ENCODE measurements at regions not wholly inside any gene's neighbourhood (a gene's known extent, or its start where the extent isn't known, plus 50 kb on each side); places are given as distances from the start of the nearest gene placed in this dataset.
"Not testable (repeated sequence)": the region's sequence is repeated elsewhere in the genome, so short reads cannot be mapped to it uniquely, and the experiment has no call there.

DNA sequence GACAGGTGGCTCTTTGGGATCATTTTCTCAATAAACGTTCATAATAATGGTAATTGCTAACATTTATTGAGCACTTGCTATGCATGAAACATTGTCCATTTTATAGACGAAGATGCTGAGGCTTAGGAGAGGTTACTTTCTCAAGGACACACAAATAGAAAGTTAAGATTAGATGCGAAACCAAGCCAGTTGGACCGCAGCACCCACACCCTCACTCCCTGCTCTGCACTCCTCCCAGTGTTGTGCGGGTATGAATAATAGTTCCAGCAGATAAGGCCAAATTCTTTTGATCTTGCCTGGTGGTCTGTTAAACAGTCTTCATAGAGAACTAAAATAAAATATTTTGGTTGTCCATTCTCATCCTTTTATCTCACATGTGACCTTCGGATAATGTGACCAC is 85.0 kb upstream of the BEND4 start:
- no peaks in the 10 kb centered on the region for H3K9me3 ChIP-seq (replicated peaks; ENCODE audit: insufficient read depth, low read length)
- H3K79me2 ChIP-seq (ENCODE audit: low read length), result no peaks in the 10 kb centered on the region
- no peaks in the 10 kb centered on the region for H3F3A ChIP-seq (ENCODE audit: insufficient read depth, low read length)
- no peak overlapping the region for H3K4me2 ChIP-seq (ENCODE audit: low read depth, low read length)
- TF ChIP-seq CTCF (IDR thresholded peaks at IDR 0.05; ENCODE audit: low read length) (no peak), EZH2 (optimal IDR thresholded peaks at IDR 0.05; ENCODE audit: low read depth, low read length) (no peak)
- H2AFZ ChIP-seq (ENCODE audit: low read length), result no peak overlapping the region
- H3K4me1 ChIP-seq (ENCODE audit: low read length), result no peaks in the 10 kb centered on the region
- no peak overlapping the region for H3K27ac ChIP-seq (ENCODE audit: low read length)
- no peaks in the 10 kb centered on the region for H3K9me2 ChIP-seq (replicated peaks; ENCODE audit: insufficient read depth, low read length)
- no peak overlapping the region for H3K9ac ChIP-seq (ENCODE audit: low read length)
- no peaks in the 10 kb centered on the region for H3K36me3 ChIP-seq (replicated peaks; ENCODE audit: insufficient read depth, low read length)
- DNase-seq, result no peak
- H4K20me1 ChIP-seq (ENCODE audit: insufficient read depth, low read length), result no peaks in the 10 kb centered on the region
- H3K27me3 ChIP-seq (replicated peaks; ENCODE audit: insufficient read depth, low read length), result no peaks in the 10 kb centered on the region
- H3K4me3 ChIP-seq (ENCODE audit: low read length), result no peak overlapping the region

DNA sequence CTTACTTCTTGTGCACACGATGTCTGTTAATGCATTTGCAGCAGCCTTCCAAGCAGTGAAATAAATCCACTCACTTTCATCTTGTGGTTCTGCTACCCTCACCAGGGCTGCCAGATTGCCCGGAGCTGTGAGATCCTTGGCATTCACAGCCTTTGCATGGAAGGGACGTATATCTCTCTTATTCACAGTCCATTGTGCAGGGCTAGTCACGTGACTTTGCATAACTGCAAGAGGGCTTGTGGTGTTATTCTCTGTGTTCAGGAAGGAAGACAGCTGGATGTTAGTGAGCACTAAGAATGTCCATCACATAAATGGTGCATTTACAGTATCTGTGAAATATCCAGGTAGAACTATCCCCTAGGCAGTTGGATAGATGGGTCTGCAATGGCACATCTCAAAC is 96.5 kb upstream of the BEND4 start:
- DNase-seq, result no peak
- Histone ChIP-seq H3K79me2 (ENCODE audit: low read length) (no peaks in the 10 kb centered on the region), H4K20me1 (ENCODE audit: insufficient read depth, low read length) (no peaks in the 10 kb centered on the region), H3K4me2 (ENCODE audit: low read depth, low read length) (no peak overlapping the region), H3K4me3 (ENCODE audit: low read length) (no peak overlapping the region), H2AFZ (ENCODE audit: low read length) (no peak overlapping the region), H3K9me2 (replicated peaks; ENCODE audit: insufficient read depth, low read length) (no peaks in the 10 kb centered on the region), H3K27ac (ENCODE audit: low read length) (no peak overlapping the region), H3K4me1 (ENCODE audit: low read length) (no peaks in the 10 kb centered on the region), H3K27me3 (replicated peaks; ENCODE audit: insufficient read depth, low read length) (no peaks in the 10 kb centered on the region), H3K9me3 (replicated peaks; ENCODE audit: insufficient read depth, low read length) (no peaks in the 10 kb centered on the region), H3K9ac (ENCODE audit: low read length) (no peak overlapping the region), H3F3A (ENCODE audit: insufficient read depth, low read length) (no peaks in the 10 kb centered on the region), H3K36me3 (replicated peaks; ENCODE audit: insufficient read depth, low read length) (no peaks in the 10 kb centered on the region)
- TF ChIP-seq EZH2phosphoT487 (IDR thresholded peaks at IDR 0.05; ENCODE audit: low read length), result no peak
- no peak for TF ChIP-seq EZH2 (optimal IDR thresholded peaks at IDR 0.05; ENCODE audit: low read depth, low read length)
- TF ChIP-seq CTCF (IDR thresholded peaks at IDR 0.05; ENCODE audit: low read length), result no peak

- H3K4me3 ChIP-seq (ENCODE audit: low read length), result no peak overlapping the region
- H3K9me3 ChIP-seq (replicated peaks; ENCODE audit: insufficient read depth, low read length), result no peaks in the 10 kb centered on the region
- H3K9ac ChIP-seq (ENCODE audit: low read length), result no peak overlapping the region
- H3F3A ChIP-seq (ENCODE audit: insufficient read depth, low read length), result no peaks in the 10 kb centered on the region
- no peaks in the 10 kb centered on the region for H4K20me1 ChIP-seq (ENCODE audit: insufficient read depth, low read length)
- no peaks in the 10 kb centered on the region for H3K27me3 ChIP-seq (replicated peaks; ENCODE audit: insufficient read depth, low read length)
- H2AFZ ChIP-seq (ENCODE audit: low read length), result no peak overlapping the region
- H3K27ac ChIP-seq (ENCODE audit: low read length), result no peak overlapping the region
- no peak for DNase-seq
- no peak overlapping the region for H3K4me2 ChIP-seq (ENCODE audit: low read depth, low read length)
- H3K9me2 ChIP-seq (replicated peaks; ENCODE audit: insufficient read depth, low read length), result no peaks in the 10 kb centered on the region
- no peak for TF ChIP-seq EZH2phosphoT487 (IDR thresholded peaks at IDR 0.05; ENCODE audit: low read length)
- no peak for TF ChIP-seq EZH2 (optimal IDR thresholded peaks at IDR 0.05; ENCODE audit: low read depth, low read length)
- no peak for TF ChIP-seq CTCF (IDR thresholded peaks at IDR 0.05; ENCODE audit: low read length)
- H3K36me3 ChIP-seq (replicated peaks; ENCODE audit: insufficient read depth, low read length), result no peaks in the 10 kb centered on the region
- H3K79me2 ChIP-seq (ENCODE audit: low read length), result no peaks in the 10 kb centered on the region
- no peaks in the 10 kb centered on the region for H3K4me1 ChIP-seq (ENCODE audit: low read length)
These were observed 99.9 kb upstream of the BEND4 start for GRCh38 chr4:42252315-42252714.

DNA sequence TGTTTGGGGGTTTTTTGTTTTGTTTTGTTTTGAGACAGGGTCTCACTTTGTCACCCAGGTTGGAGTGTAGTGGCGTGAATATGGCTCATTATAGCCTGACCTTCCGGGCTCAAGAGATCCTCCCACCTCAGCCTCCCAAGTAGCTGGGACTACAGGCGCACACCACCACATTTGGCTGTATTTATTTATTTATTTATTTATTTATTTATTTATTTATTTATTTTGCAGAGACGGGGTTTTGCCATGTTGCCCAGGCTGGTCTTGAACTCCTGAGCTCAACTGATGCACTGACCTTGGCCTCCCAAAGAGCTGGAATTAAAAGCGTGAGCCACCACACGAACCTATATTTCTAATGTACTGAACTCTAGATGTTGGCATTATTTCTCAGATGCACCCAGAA is 105.2 kb upstream of the BEND4 start:
- not testable (repeated sequence) for H4K20me1 ChIP-seq (ENCODE audit: insufficient read depth, low read length); H3K4me2 ChIP-seq (ENCODE audit: low read depth, low read length); H3F3A ChIP-seq (ENCODE audit: insufficient read depth, low read length); H3K27me3 ChIP-seq (replicated peaks; ENCODE audit: insufficient read depth, low read length); H3K4me3 ChIP-seq (ENCODE audit: low read length); H3K4me1 ChIP-seq (ENCODE audit: low read length); H3K79me2 ChIP-seq (ENCODE audit: low read length); H3K9me3 ChIP-seq (replicated peaks; ENCODE audit: insufficient read depth, low read length); H3K9ac ChIP-seq (ENCODE audit: low read length); H3K36me3 ChIP-seq (replicated peaks; ENCODE audit: insufficient read depth, low read length); DNase-seq; H2AFZ ChIP-seq (ENCODE audit: low read length); H3K9me2 ChIP-seq (replicated peaks; ENCODE audit: insufficient read depth, low read length); H3K27ac ChIP-seq (ENCODE audit: low read length)
